ENCODE measurements at regions not wholly inside any gene's neighbourhood (a gene's known extent, or its start where the extent isn't known, plus 50 kb on each side); places are given as distances from the start of the nearest gene placed in this dataset.

GRCh38 chr3:191699546-191699945 lies 238.6 kb downstream of the PYDC2 start:
- TF ChIP-seq, protein P1, sequence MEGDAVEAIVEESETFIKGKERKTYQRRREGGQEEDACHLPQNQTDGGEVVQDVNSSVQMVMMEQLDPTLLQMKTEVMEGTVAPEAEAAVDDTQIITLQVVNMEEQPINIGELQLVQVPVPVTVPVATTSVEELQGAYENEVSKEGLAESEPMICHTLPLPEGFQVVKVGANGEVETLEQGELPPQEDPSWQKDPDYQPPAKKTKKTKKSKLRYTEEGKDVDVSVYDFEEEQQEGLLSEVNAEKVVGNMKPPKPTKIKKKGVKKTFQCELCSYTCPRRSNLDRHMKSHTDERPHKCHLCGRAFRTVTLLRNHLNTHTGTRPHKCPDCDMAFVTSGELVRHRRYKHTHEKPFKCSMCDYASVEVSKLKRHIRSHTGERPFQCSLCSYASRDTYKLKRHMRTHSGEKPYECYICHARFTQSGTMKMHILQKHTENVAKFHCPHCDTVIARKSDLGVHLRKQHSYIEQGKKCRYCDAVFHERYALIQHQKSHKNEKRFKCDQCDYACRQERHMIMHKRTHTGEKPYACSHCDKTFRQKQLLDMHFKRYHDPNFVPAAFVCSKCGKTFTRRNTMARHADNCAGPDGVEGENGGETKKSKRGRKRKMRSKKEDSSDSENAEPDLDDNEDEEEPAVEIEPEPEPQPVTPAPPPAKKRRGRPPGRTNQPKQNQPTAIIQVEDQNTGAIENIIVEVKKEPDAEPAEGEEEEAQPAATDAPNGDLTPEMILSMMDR (IDR thresholded peaks at IDR 0.05; ENCODE audit: insufficient read depth, low read depth, low read length) = no peak
- no peak for TF ChIP-seq EZH2 (IDR thresholded peaks at IDR 0.05; ENCODE audit: insufficient read depth, low read length)
